ENCODE measurements at regions not wholly inside any gene's neighbourhood (a gene's known extent, or its start where the extent isn't known, plus 50 kb on each side); places are given as distances from the start of the nearest gene placed in this dataset.

DNA sequence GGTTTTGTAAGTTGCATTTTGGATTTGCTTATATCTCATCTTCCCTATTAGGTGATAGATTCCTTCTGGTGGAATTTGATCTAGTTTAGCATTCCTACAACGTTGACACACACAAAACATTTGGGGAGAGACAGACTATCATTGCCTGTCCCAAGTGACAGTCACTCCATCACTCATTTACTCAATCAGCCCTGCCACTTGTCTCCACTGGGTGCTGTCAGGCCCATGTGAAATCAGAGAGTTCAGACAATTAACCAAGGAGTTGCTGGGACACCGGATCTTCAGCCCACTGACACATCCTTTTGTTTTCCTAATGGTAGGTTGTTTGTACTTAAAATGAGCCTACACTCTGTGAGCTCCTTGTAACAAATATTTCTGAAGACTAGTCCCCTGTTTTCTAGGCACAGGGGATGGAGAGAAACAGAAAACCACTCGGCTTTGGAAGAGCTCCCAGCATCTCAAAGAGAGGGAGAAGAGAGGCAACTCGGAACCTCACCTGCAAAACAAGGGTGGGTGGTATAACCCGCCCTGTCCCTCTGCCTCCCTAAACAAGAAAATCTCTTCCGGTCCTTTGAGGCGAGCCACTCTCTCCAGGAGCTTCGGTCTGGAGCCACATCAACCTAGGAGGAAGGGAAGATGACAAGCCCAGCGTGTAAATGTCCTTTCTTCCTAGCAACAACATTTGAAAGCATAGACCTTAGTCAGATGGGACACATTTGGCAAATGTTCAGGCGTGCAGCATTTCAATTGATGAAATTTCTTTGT is 440.9 kb upstream of the KLF12 start:
- peak in 1 of 5 donors; percentile 39 for DNase-seq
- TF ChIP-seq CTCF (IDR thresholded peaks at IDR 0.05; ENCODE audit: borderline replicate concordance, extremely low read depth, insufficient read depth), result no peak
- Histone ChIP-seq H3K4me3 (ENCODE audit: low read length in 3 of 3) (peak overlapping the region; percentile 43 to 66 (median 46)), H3K36me3 (ENCODE audit: control insufficient read depth in 2 of 3, insufficient read depth in 3 of 3, low read length in 3 of 3) (no peaks in the 10 kb centered on the region), H3K4me1 (ENCODE audit: control insufficient read depth in 2 of 3, insufficient read depth in 2 of 3, low read depth in 1 of 3, low read length in 3 of 3) (peaks cover 0 to 2% (median 0%) of the 10 kb centered on the region in 3 donors), H3K9ac (ENCODE audit: low read length in 3 of 3) (peak overlapping the region in 2 of 3 donors; percentile 10 to 18), H3K9me3 (ENCODE audit: control insufficient read depth in 2 of 3, insufficient read depth in 1 of 3, low read length in 3 of 3) (no peaks in the 10 kb centered on the region), H3K27ac (ENCODE audit: low read depth in 2 of 2, low read length in 2 of 2) (no peak overlapping the region), H3K27me3 (ENCODE audit: control insufficient read depth, insufficient read depth, low read length) (no peaks in the 10 kb centered on the region)
- no peak for FAIRE-seq
- intact Hi-C loops (cut with DNase I), result no loop called here

DNA sequence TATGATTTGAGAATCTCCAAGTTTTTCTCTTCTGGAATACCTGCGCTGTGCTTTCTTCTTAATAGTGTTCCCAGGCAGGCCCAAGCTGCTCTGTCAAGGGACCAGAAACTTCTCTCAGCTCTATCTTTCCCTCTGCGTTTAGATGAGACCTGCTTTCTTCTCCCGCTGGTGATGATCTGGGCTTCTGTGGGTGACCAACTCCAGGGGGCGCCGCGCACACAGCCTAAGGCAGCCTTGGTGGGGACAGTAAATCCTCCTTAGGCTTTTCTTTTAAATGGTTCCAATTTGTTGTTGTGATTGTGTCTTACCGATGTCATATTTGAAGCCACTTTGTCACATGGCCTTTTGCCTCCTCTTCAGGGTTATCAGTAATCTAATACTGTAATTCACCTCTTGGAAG is 439.4 kb upstream of the KLF12 start:
- DNase-seq (peak in 1 of 5 donors; percentile 15), FAIRE-seq (no peak)
- no peak for TF ChIP-seq CTCF (IDR thresholded peaks at IDR 0.05; ENCODE audit: borderline replicate concordance, extremely low read depth, insufficient read depth)
- Histone ChIP-seq H3K4me1 (ENCODE audit: control insufficient read depth in 2 of 3, insufficient read depth in 2 of 3, low read depth in 1 of 3, low read length in 3 of 3) (peaks cover 0 to 2% (median 0%) of the 10 kb centered on the region in 3 donors), H3K27me3 (ENCODE audit: control insufficient read depth, insufficient read depth, low read length) (no peaks in the 10 kb centered on the region), H3K4me3 (ENCODE audit: low read length in 3 of 3) (no peak overlapping the region), H3K9me3 (ENCODE audit: control insufficient read depth in 2 of 3, insufficient read depth in 1 of 3, low read length in 3 of 3) (no peaks in the 10 kb centered on the region), H3K36me3 (ENCODE audit: control insufficient read depth in 2 of 3, insufficient read depth in 3 of 3, low read length in 3 of 3) (no peaks in the 10 kb centered on the region), H3K27ac (ENCODE audit: low read depth in 2 of 2, low read length in 2 of 2) (no peak overlapping the region), H3K9ac (ENCODE audit: low read length in 3 of 3) (no peak overlapping the region)
- intact Hi-C loops (cut with DNase I), result no loop called here

DNA sequence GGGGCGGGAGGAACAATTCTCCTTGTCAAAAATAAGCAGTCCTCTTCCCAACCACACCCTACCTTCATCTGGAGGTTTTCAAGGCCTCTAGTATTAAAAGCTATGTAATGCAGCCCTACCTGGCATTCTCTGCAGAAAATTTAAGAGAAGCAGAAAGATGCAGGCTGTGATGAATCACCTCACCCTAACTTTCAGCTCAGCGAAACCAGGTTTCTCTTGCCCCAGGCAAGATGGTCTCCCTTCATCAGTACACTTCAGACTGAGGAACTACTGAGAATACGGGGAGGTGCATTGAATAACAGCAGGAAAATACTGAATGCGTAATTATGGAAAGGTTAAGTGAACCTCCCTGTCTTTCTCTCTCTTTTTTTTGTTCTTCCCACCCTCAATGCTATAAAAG is 437.6 kb upstream of the KLF12 start:
- DNase-seq (no peak), FAIRE-seq (no peak)
- Histone ChIP-seq H3K4me1 (ENCODE audit: control insufficient read depth in 2 of 3, insufficient read depth in 2 of 3, low read depth in 1 of 3, low read length in 3 of 3) (peaks cover 0 to 2% (median 0%) of the 10 kb centered on the region in 3 donors), H3K27ac (ENCODE audit: low read depth in 2 of 2, low read length in 2 of 2) (no peak overlapping the region), H3K9ac (ENCODE audit: low read length in 3 of 3) (no peak overlapping the region), H3K36me3 (ENCODE audit: control insufficient read depth in 2 of 3, insufficient read depth in 3 of 3, low read length in 3 of 3) (no peaks in the 10 kb centered on the region), H3K9me3 (ENCODE audit: control insufficient read depth in 2 of 3, insufficient read depth in 1 of 3, low read length in 3 of 3) (no peaks in the 10 kb centered on the region), H3K27me3 (ENCODE audit: control insufficient read depth, insufficient read depth, low read length) (no peaks in the 10 kb centered on the region), H3K4me3 (ENCODE audit: low read length in 3 of 3) (no peak overlapping the region)
- TF ChIP-seq CTCF (IDR thresholded peaks at IDR 0.05; ENCODE audit: borderline replicate concordance, extremely low read depth, insufficient read depth), result no peak
- intact Hi-C loops (cut with DNase I), result no loop called here
